Thyroid gland (tissue), 4 donors: ENCODE measurements at regions not wholly inside any gene's neighbourhood (a gene's known extent, or its start where the extent isn't known, plus 50 kb on each side); places are given as distances from the start of the nearest gene placed in this dataset.

ENCODE experiments used
- DNase-seq, 2 donors: peaks; one replicate each; pipeline ENCODE4 v3.0.0-alpha.2; 2019
- H3K27ac ChIP-seq, 3 donors: fragments of 200-600 bp; sonication (generic); 1 replicate in 2 of 3; 2 replicates in 1 of 3; pipeline ENCODE4 v1.5.1; 2016 to 2019; ENCODE audit warnings: mild to moderate bottlenecking in 1 of 3, moderate library complexity in 1 of 3
- H3K27me3 ChIP-seq: fragments of 200-600 bp; sonication (generic); one replicate; pipeline ENCODE4 v1.5.1; 2019
- H3K36me3 ChIP-seq, 2 donors: fragments of 200-600 bp; sonication (generic); one replicate each; pipeline ENCODE4 v1.5.1; 2016 to 2019
- H3K4me1 ChIP-seq, 2 donors: fragments of 200-600 bp; sonication (generic); one replicate each; pipeline ENCODE4 v1.5.1; 2017 to 2019
- H3K4me3 ChIP-seq, 3 donors: fragments of 200-600 bp; sonication (generic); replicated peaks in 1 of 3; 1 replicate in 2 of 3; 2 replicates in 1 of 3; pipeline ENCODE4 v1.5.1; 2016; ENCODE audit warnings: mild to moderate bottlenecking in 1 of 3
- H3K9me3 ChIP-seq: fragments of 200-600 bp; sonication (generic); one replicate; pipeline ENCODE4 v1.5.1; 2017
- POLR2A ChIP-seq, 2 donors: fragments of 450-650 bp; IDR thresholded peaks; one replicate each; pipeline ENCODE4 v1.6.1; 2017; ENCODE audit warnings: antibody characterized with exemption in 2 of 2, mild to moderate bottlenecking in 2 of 2, moderate library complexity in 1 of 2
- WGBS, 2 donors: methylation state at CpG; one replicate each; pipeline ENCODE4 v1.1.5; 2017; 5-methylcytosine and 5-hydroxymethylcytosine counted together
- intact Hi-C: fragments of 100-400 bp; cut with DNase I; formaldehyde crosslinking; loops from one replicate; pipeline ENCODE4 v1.15.1; 2023
- TF ChIP-seq, protein P1 (sequence below), 6 experiments: fragments of 200-600 bp in 3 of 6; fragments of 450-650 bp in 3 of 6; sonication (generic) in 3 of 6; IDR thresholded peaks; one replicate each; pipeline ENCODE4 v1.5.1; 2016 to 2019; ENCODE audit warnings: antibody characterized with exemption in 6 of 6, mild to moderate bottlenecking in 2 of 6, inconsistent platforms in 1 of 6, moderate library complexity in 1 of 6

DNA sequence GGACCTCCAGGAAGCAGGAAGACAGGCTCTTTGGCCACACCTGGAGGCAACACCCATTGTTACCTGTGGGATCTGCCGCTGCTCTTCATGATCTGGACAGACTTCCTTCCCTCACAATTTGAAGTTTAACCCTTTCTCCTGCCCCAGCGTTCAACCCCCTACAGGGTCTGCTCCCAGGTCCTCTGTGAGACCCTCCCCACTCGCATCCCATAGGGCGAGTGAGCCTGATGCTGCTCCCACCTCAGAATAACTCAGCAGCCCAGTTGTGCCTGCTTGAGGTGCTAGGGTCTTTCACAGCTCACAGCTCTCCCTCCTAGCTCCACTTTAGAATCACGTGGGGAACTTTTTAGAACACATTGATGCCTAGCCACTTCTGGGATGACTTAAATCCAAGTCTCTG is 61.8 kb upstream of the C10orf90 start:
- peaks cover 0 to 5% of the 10 kb centered on the region in 2 donors for H3K4me1 ChIP-seq
- H3K9me3 ChIP-seq: no peaks in the 10 kb centered on the region
- no peak for TF ChIP-seq POLR2A (IDR thresholded peaks at IDR 0.05)
- TF ChIP-seq, protein P1, sequence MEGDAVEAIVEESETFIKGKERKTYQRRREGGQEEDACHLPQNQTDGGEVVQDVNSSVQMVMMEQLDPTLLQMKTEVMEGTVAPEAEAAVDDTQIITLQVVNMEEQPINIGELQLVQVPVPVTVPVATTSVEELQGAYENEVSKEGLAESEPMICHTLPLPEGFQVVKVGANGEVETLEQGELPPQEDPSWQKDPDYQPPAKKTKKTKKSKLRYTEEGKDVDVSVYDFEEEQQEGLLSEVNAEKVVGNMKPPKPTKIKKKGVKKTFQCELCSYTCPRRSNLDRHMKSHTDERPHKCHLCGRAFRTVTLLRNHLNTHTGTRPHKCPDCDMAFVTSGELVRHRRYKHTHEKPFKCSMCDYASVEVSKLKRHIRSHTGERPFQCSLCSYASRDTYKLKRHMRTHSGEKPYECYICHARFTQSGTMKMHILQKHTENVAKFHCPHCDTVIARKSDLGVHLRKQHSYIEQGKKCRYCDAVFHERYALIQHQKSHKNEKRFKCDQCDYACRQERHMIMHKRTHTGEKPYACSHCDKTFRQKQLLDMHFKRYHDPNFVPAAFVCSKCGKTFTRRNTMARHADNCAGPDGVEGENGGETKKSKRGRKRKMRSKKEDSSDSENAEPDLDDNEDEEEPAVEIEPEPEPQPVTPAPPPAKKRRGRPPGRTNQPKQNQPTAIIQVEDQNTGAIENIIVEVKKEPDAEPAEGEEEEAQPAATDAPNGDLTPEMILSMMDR (IDR thresholded peaks at IDR 0.05): no peak
- H3K36me3 ChIP-seq: no peaks in the 10 kb centered on the region
- no peaks in the 10 kb centered on the region for H3K27me3 ChIP-seq
- no peak for DNase-seq
- intact Hi-C loops: no loop called here
- H3K4me3 ChIP-seq: no peak overlapping the region
- 68 to 79% methylated on average over 3 to 5 of the region's 5 CpGs for WGBS, 2 donors
- no peak overlapping the region for H3K27ac ChIP-seq

DNA sequence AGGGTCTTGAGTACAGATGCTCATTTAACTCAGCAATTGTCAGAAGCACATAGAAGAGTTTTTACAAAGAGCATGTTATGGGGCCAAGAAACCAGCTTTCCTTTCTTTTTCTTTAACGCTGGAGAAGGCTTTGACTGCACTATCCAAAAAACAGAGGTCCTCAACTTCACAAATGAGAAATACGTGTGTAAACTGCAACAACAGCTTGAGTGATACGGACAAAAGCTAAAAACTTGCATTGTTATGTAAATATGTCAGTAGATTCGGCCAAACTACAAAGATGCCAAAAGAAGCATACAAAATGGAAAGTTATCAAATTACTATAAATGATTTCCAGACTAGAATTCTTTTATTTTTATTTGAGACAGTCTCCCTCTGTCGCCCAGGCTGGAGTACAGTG is 62.4 kb upstream of the C10orf90 start:
- Histone ChIP-seq H3K27me3 (no peaks in the 10 kb centered on the region), H3K36me3 (no peaks in the 10 kb centered on the region), H3K27ac (no peak overlapping the region), H3K9me3 (no peaks in the 10 kb centered on the region), H3K4me1 (peaks cover 0 to 5% of the 10 kb centered on the region in 2 donors), H3K4me3 (no peak overlapping the region)
- WGBS, 2 donors: 66 to 72% methylated on average over 5 of the region's 5 CpGs
- intact Hi-C loops: no loop called here
- DNase-seq: no peak
- no peak for TF ChIP-seq POLR2A (IDR thresholded peaks at IDR 0.05)
- TF ChIP-seq, protein P1 (IDR thresholded peaks at IDR 0.05): no peak

DNA sequence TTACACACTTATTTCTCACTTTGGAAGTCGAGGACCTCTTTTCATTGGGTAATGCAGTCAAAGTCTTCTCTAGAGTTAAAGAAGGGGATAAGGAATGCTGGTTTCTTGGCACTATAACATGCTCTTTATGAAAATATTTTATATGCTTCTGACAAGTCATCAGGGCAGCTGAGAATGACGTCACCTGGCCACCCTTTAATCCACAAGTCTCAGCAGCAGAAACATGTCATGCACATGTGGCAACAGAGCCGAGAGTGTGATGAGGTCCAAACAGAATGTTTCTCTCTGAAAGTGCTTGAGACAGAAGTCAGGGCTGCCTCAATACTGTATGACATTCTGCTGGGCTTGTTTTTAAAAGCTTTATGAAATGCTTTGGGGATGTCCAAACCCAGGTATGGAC is 63.5 kb upstream of the C10orf90 start:
- Histone ChIP-seq H3K27me3 (no peaks in the 10 kb centered on the region), H3K36me3 (no peaks in the 10 kb centered on the region), H3K4me1 (peaks cover 0 to 5% of the 10 kb centered on the region in 2 donors), H3K4me3 (no peak overlapping the region), H3K27ac (no peak overlapping the region), H3K9me3 (no peaks in the 10 kb centered on the region)
- WGBS, 2 donors: 55 to 73% methylated on average over 3 of the region's 3 CpGs
- TF ChIP-seq, protein P1 (IDR thresholded peaks at IDR 0.05): no peak
- TF ChIP-seq POLR2A (IDR thresholded peaks at IDR 0.05): no peak
- no peak for DNase-seq
- intact Hi-C loops: no loop called here

DNA sequence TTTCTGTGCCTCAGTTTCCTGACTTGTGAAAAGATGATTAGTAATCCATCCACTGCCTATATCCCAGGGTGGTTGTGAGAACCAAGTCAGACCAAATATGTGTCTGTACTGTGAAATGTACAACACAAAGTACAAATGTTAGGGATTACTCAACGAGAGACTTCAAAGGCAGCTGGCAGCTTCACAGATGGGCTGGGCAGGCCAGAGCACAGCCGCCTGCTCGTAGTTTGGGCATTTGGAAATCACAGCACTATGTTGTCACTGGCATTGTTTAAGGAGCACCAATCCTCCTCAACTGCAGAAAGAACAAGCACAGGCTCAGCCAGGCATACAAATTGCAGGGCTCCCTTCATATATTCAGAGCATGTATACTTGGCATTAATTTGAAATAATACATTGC is 64.5 kb upstream of the C10orf90 start:
- peak; percentile 5 to 14 for DNase-seq
- Histone ChIP-seq H3K9me3 (no peaks in the 10 kb centered on the region), H3K4me1 (peaks cover 0 to 5% of the 10 kb centered on the region in 2 donors), H3K27ac (no peak overlapping the region), H3K27me3 (no peaks in the 10 kb centered on the region), H3K4me3 (no peak overlapping the region), H3K36me3 (no peaks in the 10 kb centered on the region)
- 35 to 37% methylated on average over 3 of the region's 3 CpGs for WGBS, 2 donors
- no peak for TF ChIP-seq POLR2A (IDR thresholded peaks at IDR 0.05)
- TF ChIP-seq, protein P1 (IDR thresholded peaks at IDR 0.05): no peak
- intact Hi-C loops: no loop called here

DNA sequence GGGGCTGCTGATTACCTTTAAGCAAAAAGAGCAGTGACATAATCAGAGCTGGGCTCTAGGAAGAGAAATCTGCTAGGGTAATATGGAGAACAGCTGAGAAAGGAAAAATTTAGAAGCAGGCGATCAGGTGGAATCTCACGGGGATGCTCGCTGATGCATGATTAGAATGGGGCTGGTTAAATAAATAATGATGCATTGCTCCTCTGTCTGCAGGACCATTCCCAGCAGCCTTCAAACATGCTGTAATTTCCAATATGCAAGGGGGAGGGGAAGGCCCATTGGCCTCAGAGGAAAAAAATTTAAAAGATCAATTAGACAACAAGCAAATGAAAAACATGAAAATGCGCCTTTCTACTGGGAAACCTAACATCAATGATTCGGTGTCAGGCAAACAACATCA is 65.6 kb upstream of the C10orf90 start:
- WGBS, 2 donors: 81 to 83% methylated on average over 5 of the region's 5 CpGs
- no peaks in the 10 kb centered on the region for H3K9me3 ChIP-seq
- no peak overlapping the region for H3K27ac ChIP-seq
- no peaks in the 10 kb centered on the region for H3K27me3 ChIP-seq
- no peaks in the 10 kb centered on the region for H3K36me3 ChIP-seq
- no peak overlapping the region for H3K4me3 ChIP-seq
- intact Hi-C loops: no loop called here
- DNase-seq: no peak
- peaks cover 0 to 5% of the 10 kb centered on the region in 2 donors for H3K4me1 ChIP-seq
- TF ChIP-seq POLR2A (IDR thresholded peaks at IDR 0.05): no peak
- TF ChIP-seq, protein P1 (IDR thresholded peaks at IDR 0.05): no peak
